ENCODE measurements at regions not wholly inside any gene's neighbourhood (a gene's known extent, or its start where the extent isn't known, plus 50 kb on each side); places are given as distances from the start of the nearest gene placed in this dataset.

GRCh38 chr22:44604455-44604854 lies 97.5 kb upstream of the PRR5 start:
- TF ChIP-seq CTCF (IDR thresholded peaks at IDR 0.05) (no peak), ZFX (IDR thresholded peaks at IDR 0.05; ENCODE audit: borderline replicate concordance) (no peak)
